T47D (cell line): ENCODE measurements at regions not wholly inside any gene's neighbourhood (a gene's known extent, or its start where the extent isn't known, plus 50 kb on each side); places are given as distances from the start of the nearest gene placed in this dataset.

Experiments used
- DNase-seq, 2 experiments: peaks; one replicate each; pipeline versions ENCODE4 v3.0.0 to v3.0.0-alpha.2; 2011 to 2012; ENCODE audit warnings: low read depth in 1 of 2, low spot score in 1 of 2
- JUND ChIP-seq: IDR thresholded peaks from 2 replicates; pipeline ENCODE4 v1.6.1; 2012; ENCODE audit warnings: low read depth
- in situ Hi-C: cut with HindIII; loops from 2 replicates; pipeline ENCODE4 v1.10.0; 2016; ENCODE audit warnings: low sequenced_read_pairs, low pct_unique_long_range_greater_than_20kb

DNA sequence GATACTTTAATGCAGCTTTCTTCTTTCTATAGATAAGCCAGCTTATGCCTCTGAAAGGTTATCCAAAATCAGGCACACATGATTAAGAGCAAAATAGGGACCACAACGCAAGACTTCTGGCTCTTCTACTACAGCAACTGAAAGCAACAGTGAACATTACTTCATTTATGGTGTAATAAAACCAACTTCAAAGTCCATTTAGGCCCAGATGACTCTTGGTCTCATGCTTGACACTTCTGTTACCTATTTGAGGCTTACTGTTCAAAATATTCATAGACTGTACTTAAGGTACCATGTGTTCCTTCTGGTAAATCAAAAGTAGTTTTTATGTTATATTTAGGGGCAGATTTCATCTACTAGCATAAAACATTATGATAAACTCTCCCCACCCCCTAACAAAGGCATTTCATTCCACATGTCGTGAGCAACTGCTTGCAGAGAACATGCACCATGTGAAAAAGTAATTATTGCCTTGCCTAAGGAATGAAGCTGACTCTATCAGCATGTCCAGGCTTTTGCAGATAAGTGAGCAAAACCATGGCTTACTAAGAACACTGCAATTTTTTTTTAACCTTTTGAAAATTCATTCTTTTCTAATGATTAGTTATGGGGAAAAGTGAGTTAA lies 154.9 kb upstream of the ITGB1 start:
- no peak for TF ChIP-seq JUND
- in situ Hi-C loops, result no loop called here
- no peak for DNase-seq

DNA sequence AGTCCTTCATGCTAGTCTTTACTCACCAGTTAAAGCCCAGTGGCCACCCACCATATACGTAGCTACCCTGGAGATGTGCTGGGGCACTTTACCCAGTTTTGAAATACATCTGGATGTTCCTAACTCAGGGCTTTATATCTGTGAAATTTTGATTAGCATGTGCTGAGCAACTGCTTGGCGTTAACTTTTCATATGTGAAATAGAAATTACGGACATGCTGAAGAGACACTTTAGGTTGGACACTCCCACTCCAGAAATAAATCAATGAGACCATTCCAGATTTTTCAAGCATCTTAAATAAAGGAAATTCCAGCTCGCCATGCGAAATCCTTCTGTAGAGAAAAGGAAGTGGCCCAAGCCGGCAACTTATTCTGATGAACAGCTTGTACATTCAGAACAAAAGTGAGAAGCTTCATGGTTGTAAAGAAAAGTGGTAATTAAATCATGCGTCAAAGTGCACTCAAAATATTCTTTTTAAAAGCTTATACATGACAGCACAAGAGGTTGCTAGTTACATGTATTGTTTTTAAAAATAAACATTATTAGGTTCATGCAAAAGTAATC lies 153.5 kb upstream of the ITGB1 start:
- DNase-seq, result no peak
- TF ChIP-seq JUND, result no peak
- in situ Hi-C loops, result no loop called here

- in situ Hi-C loops, result no loop called here
- TF ChIP-seq JUND, result no peak
- DNase-seq, result no peak
Observed at GRCh38 chr10:33109788-33110469, 151.9 kb upstream of the ITGB1 start.

GRCh38 chr10:33109384-33109783 lies 151.4 kb upstream of the ITGB1 start:
- in situ Hi-C loops, result no loop called here
- DNase-seq, result no peak
- no peak for TF ChIP-seq JUND

DNA sequence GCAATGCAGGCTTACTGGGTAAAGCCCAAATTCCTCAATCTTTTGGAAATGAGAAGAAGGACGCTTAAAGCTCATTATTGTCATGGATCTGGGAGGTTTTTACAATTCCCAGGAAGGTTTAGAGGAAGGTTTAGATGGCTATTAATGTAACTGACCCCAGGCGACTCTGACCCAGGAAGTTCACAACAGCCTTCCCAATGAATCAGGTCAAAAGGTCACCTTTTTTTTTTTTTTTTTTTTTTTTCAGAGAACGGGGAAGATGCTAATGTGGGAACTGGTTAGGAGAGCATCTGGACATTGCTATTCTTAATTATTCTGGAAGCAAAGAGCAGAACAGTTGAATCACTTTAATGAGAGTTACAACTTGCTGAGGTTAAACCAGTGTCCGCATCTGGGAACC lies 149.9 kb upstream of the ITGB1 start:
- in situ Hi-C loops, result no loop called here
- no peak for TF ChIP-seq JUND

GRCh38 chr10:33106767-33107166 lies 148.7 kb upstream of the ITGB1 start:
- no peak for TF ChIP-seq JUND
- in situ Hi-C loops, result no loop called here

More for the DNA sequence above, 149.9 kb upstream of the ITGB1 start:
- DNase-seq, result no peak

DNA sequence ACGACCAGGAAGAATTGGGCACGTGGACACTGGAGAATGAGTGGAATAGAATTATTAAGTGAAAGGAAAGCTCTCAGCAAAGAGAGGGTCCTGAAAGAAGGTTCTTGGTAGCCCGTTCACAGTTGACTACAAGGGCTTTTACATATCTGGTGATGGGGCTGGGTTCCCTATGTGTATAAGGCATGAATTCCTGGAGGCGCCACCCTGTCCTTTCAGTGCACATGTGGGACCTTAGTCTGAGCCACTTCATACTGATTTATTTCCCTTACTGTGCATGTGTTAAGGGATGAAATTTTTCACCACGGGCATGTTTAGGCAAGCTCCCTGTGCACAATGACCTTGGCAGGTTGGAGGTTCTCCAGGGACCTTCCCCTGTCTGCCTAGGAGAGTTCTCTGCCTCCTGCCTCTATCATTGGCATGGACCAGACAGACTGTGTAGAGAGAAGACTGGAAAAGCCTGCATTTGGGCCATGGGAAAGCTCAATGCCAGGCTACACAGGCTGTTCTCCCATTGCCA lies 145.9 kb upstream of the ITGB1 start:
- TF ChIP-seq JUND, result no peak

More at GRCh38 chr10:33106767-33107166, 148.7 kb upstream of the ITGB1 start:
- no peak for DNase-seq

DNA sequence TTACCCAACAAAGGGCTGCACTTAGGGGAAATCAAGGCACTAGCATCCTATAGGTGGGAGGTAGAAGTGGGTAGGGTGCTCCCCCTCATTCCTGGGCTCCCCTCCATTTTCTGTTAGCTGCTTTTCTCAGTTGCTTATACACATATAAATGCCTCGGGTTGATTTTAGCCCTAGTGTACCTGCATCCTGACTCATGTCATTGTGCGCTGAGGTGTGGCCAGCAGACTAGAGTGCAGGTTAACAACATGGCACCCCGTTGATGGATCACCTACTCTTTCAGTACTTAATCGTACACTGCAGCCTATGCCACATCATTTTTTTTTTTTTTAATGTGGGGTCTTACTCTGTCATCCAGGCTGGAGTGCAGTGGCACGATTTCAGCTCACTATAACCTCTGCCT lies 144.0 kb upstream of the ITGB1 start:
- in situ Hi-C loops, result no loop called here
- TF ChIP-seq JUND, result no peak
- DNase-seq, result no peak

More for the DNA sequence above, 145.9 kb upstream of the ITGB1 start:
- in situ Hi-C loops, result no loop called here
- DNase-seq, result no peak

GRCh38 chr10:33101392-33101787 lies 143.4 kb upstream of the ITGB1 start:
- in situ Hi-C loops, result no loop called here
- TF ChIP-seq JUND, result no peak
- no peak for DNase-seq

DNA sequence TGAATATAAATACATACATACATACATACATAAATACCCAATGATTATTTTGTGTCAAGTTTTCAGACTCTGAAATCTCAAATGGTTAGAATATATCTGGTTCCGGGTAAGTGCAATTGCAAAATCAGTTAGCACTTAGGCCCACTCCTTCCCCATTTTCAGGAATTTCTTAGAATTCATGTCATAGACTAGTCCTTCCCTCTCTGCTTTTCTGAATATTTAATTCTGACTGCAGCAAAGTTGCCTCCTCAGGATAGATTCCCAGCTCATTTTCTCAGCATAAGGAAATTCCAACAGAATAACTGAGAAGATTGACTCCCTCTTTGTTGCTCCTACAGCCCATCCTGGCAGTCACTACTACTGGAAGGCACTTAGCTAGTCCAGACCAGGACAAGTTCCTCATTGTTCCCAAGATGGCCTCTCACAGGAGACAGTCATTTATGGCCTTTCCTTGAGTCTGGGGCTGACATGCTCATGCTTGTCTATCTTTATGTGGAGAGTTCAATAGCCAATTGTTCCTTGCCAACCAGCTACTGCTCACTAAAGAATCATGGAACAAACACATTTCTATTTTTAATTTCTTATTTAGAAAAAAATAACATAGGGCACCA lies 142.9 kb upstream of the ITGB1 start:
- TF ChIP-seq JUND, result no peak
- DNase-seq, result no peak

DNA sequence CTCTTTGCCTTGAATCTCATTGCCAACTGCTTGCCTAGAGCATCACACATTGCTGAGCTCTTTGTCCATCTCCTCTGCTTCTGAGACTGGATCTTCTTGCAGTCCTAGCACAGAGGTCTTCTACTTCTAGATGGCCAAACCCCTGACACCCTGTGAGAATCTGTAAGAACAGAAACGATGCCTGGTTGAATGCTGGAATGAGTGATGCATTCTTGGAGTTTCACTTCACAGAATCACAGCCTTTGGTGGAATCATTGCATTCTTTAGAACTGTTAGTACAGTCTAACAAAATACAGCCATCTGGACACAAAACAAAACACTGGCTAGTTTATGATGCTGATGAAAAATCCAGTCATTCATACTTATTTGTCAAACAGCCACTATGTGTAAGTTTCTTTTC lies 141.7 kb upstream of the ITGB1 start:
- DNase-seq, result no peak
- in situ Hi-C loops, result no loop called here
- no peak for TF ChIP-seq JUND

More for the DNA sequence above, 142.9 kb upstream of the ITGB1 start:
- in situ Hi-C loops, result no loop called here

- in situ Hi-C loops, result no loop called here
- no peak for DNase-seq
- TF ChIP-seq JUND, result no peak
Observed at GRCh38 chr10:33098951-33099663, 141.1 kb upstream of the ITGB1 start.
